B cell (primary cell): ENCODE measurements at regions not wholly inside any gene's neighbourhood (a gene's known extent, or its start where the extent isn't known, plus 50 kb on each side); places are given as distances from the start of the nearest gene placed in this dataset.

Experiments used
- ATAC-seq: fragments of 200-7000 bp; cut with Tn5 transposase; one replicate; pipeline ENCODE4 v1.10.0; 2021; ENCODE audit warnings: low read depth, mild to moderate bottlenecking, moderate number of reproducible peaks, moderate library complexity
- CTCF ChIA-PET: fragments of 350-600 bp; sonication (Branson Sonifier 250); formaldehyde crosslinking; loops from one replicate; lab custom pipeline; 2021; ENCODE audit warnings: antibody characterized with exemption, inconsistent platforms; lab: Charles Lee
- POLR2A ChIA-PET: fragments of 350-600 bp; sonication (Branson Sonifier 250); formaldehyde crosslinking; loops from one replicate; lab custom pipeline; 2021; ENCODE audit warnings: antibody characterized with exemption; lab: Charles Lee
- DNase-seq: peaks from one replicate; pipeline ENCODE4 v3.0.0; 2013
- H2AFZ ChIP-seq: 2 replicates; pipeline ENCODE4 v1.6.1; 2012; ENCODE audit warnings: mild to moderate bottlenecking, low read depth, low read length; ENCODE audit not compliant: insufficient read depth, poor library complexity, severe bottlenecking
- H3K27ac ChIP-seq, 2 donors: 1 replicate in 1 of 2; 2 replicates in 1 of 2; pipeline ENCODE4 v1.5.1; 2012 to 2013; ENCODE audit warnings: low read length in 2 of 2, mild to moderate bottlenecking in 2 of 2, moderate library complexity in 1 of 2
- H3K27me3 ChIP-seq, 4 experiments: fragments of 200-600 bp in 1 of 4; sonication (generic) in 1 of 4; replicated peaks in 1 of 4; 1 replicate in 2 of 4; 2 replicates in 2 of 4; pipeline versions ENCODE4 v1.6.1 to v1.7.0; 2013 to 2016; ENCODE audit warnings: low read length in 3 of 4, mild to moderate bottlenecking in 2 of 4, mixed read lengths in 1 of 4, moderate library complexity in 1 of 4; ENCODE audit not compliant: insufficient read depth in 4 of 4, control insufficient read depth in 3 of 4; ENCODE audit errors: control extremely low read depth in 1 of 4
- H3K36me3 ChIP-seq, 2 experiments: replicated peaks in 1 of 2; 1 replicate in 1 of 2; 2 replicates in 1 of 2; pipeline versions ENCODE4 v1.6.1 to v1.7.1; 2013; ENCODE audit warnings: low read length in 1 of 2; ENCODE audit not compliant: insufficient read depth in 2 of 2, control insufficient read depth in 1 of 2; ENCODE audit errors: control extremely low read depth in 1 of 2, extremely low read depth in 1 of 2
- H3K4me1 ChIP-seq, 2 donors: fragments of 200-600 bp in 1 of 2; sonication (generic) in 1 of 2; 1 replicate in 1 of 2; 2 replicates in 1 of 2; pipeline versions ENCODE4 v1.5.1 to v1.6.1; 2013 to 2017; ENCODE audit warnings: low read length in 2 of 2; ENCODE audit not compliant: control insufficient read depth in 2 of 2, insufficient read depth in 2 of 2
- H3K4me2 ChIP-seq: replicated peaks from 2 replicates; pipeline ENCODE3; 2012; ENCODE audit warnings: mild to moderate bottlenecking, low read depth, low read length; ENCODE audit not compliant: poor library complexity, severe bottlenecking
- H3K4me3 ChIP-seq, 5 experiments: fragments of 200-600 bp in 1 of 5; sonication (generic) in 1 of 5; 1 replicate in 3 of 5; 2 replicates in 2 of 5; pipeline versions ENCODE4 v1.5.1 to v1.7.0; 2011 to 2016; ENCODE audit warnings: low read length in 4 of 5, mild to moderate bottlenecking in 4 of 5, low read depth in 2 of 5, control low read depth in 1 of 5, moderate library complexity in 1 of 5; ENCODE audit not compliant: insufficient read depth in 1 of 5; ENCODE audit errors: control extremely low read depth in 1 of 5, extremely low read depth in 1 of 5
- H3K79me2 ChIP-seq: fragments of 200-600 bp; sonication (generic); one replicate; pipeline ENCODE4 v1.6.0; 2016; ENCODE audit warnings: low read length; ENCODE audit not compliant: control insufficient read depth, insufficient read depth
- H3K9ac ChIP-seq: fragments of 200-600 bp; sonication (generic); 2 replicates; pipeline ENCODE4 v1.6.1; 2017; ENCODE audit warnings: mild to moderate bottlenecking, low read length, moderate library complexity
- H3K9me3 ChIP-seq, 3 donors: one replicate each; pipeline versions ENCODE4 v1.6.1 to v1.7.1; 2013; ENCODE audit warnings: low read length in 2 of 3; ENCODE audit not compliant: control insufficient read depth in 2 of 3, insufficient read depth in 1 of 3; ENCODE audit errors: control extremely low read depth in 1 of 3
- H4K20me1 ChIP-seq: 2 replicates; pipeline ENCODE4 v1.6.0; 2012; ENCODE audit warnings: mild to moderate bottlenecking, low read length; ENCODE audit not compliant: insufficient read depth, control insufficient read depth, poor library complexity, severe bottlenecking
- H3K27ac Mint-ChIP-seq: one replicate; pipeline ENCODE4 v1.8.0; 2021; ENCODE audit warnings: mixed read lengths
- H3K27me3 Mint-ChIP-seq: one replicate; pipeline ENCODE4 v1.8.0; 2021; ENCODE audit warnings: mixed read lengths
- H3K4me1 Mint-ChIP-seq: one replicate; pipeline ENCODE4 v1.8.0; 2021; ENCODE audit warnings: mixed read lengths
- H3K4me3 Mint-ChIP-seq: one replicate; pipeline ENCODE4 v1.8.0; 2021; ENCODE audit warnings: mixed read lengths
- H3K9me3 Mint-ChIP-seq: one replicate; pipeline ENCODE4 v1.8.0; 2022; ENCODE audit warnings: mixed read lengths; ENCODE audit not compliant: insufficient read depth
- CTCF ChIP-seq: fragments of 200-600 bp; IDR thresholded peaks from one replicate; pipeline ENCODE4 v1.8.0; 2022; ENCODE audit warnings: antibody characterized with exemption, mild to moderate bottlenecking
- EZH2 ChIP-seq: IDR thresholded peaks from 2 replicates; pipeline ENCODE4 v1.6.1; 2012; ENCODE audit warnings: borderline replicate concordance, low read depth, mild to moderate bottlenecking, moderate library complexity, low read length; ENCODE audit not compliant: insufficient read depth, poor library complexity, severe bottlenecking
- WGBS: methylation state at CpG from one replicate; pipeline ENCODE4 v1.1.5; 2013; ENCODE audit warnings: missing lambda C conversion rate; ENCODE audit not compliant: insufficient coverage; 5-methylcytosine and 5-hydroxymethylcytosine counted together
- intact Hi-C: fragments of 100-400 bp; cut with micrococcal nuclease; formaldehyde crosslinking; loops from one replicate; pipeline ENCODE4 v1.10.0; 2022

- ChIA-PET POLR2A (no interaction called here), CTCF (no interaction called here)
- Histone ChIP-seq H3K27ac (no peak overlapping the region), H3K4me3 (no peak overlapping the region), H2AFZ (no peak overlapping the region), H3K9ac (no peak overlapping the region), H3K4me2 (no peak overlapping the region), H4K20me1 (no peaks in the 10 kb centered on the region), H3K9me3 (no peaks in the 10 kb centered on the region), H3K4me1 (no peaks in the 10 kb centered on the region), H3K27me3 (no peaks in the 10 kb centered on the region), H3K79me2 (no peaks in the 10 kb centered on the region), H3K36me3 (no peaks in the 10 kb centered on the region)
- ATAC-seq (no peak), DNase-seq (no peak)
- no peak overlapping the region for H3K27ac Mint-ChIP-seq
- no CpG with 5 or more reads among the region's 1 CpG for WGBS
- no peaks in the 10 kb centered on the region for H3K4me1 Mint-ChIP-seq
- intact Hi-C loops: no loop called here
- H3K9me3 Mint-ChIP-seq: no peaks in the 10 kb centered on the region
- no peaks in the 10 kb centered on the region for H3K27me3 Mint-ChIP-seq
- no peak for TF ChIP-seq CTCF
- TF ChIP-seq EZH2: no peak
- no peak overlapping the region for H3K4me3 Mint-ChIP-seq
Observed at GRCh38 chr14:87050421-87050820, 942.6 kb downstream of the GALC start.

- TF ChIP-seq EZH2: no peak
- no peak for TF ChIP-seq CTCF
- Histone ChIP-seq H3K4me3 (no peak overlapping the region), H3K9ac (no peak overlapping the region), H4K20me1 (no peaks in the 10 kb centered on the region), H3K36me3 (no peaks in the 10 kb centered on the region), H3K27me3 (no peaks in the 10 kb centered on the region), H3K9me3 (no peaks in the 10 kb centered on the region), H3K4me2 (no peak overlapping the region), H2AFZ (no peak overlapping the region), H3K79me2 (no peaks in the 10 kb centered on the region), H3K27ac (no peak overlapping the region), H3K4me1 (no peaks in the 10 kb centered on the region)
- H3K9me3 Mint-ChIP-seq: peaks cover 2% of the 10 kb centered on the region
- H3K4me1 Mint-ChIP-seq: no peaks in the 10 kb centered on the region
- H3K27ac Mint-ChIP-seq: no peak overlapping the region
- ChIA-PET CTCF (no interaction called here), POLR2A (no interaction called here)
- no peak for ATAC-seq
- WGBS: 40% methylated on average over 1 of the region's 1 CpG
- intact Hi-C loops: no loop called here
- no peaks in the 10 kb centered on the region for H3K27me3 Mint-ChIP-seq
- no peak for DNase-seq
- no peak overlapping the region for H3K4me3 Mint-ChIP-seq
Observed at GRCh38 chr14:87049950-87050349, 943.0 kb downstream of the GALC start.
